Sigmoid colon (tissue), 6 donors: ENCODE measurements at regions not wholly inside any gene's neighbourhood (a gene's known extent, or its start where the extent isn't known, plus 50 kb on each side); places are given as distances from the start of the nearest gene placed in this dataset.

ENCODE experiments used
- DNase-seq: peaks from one replicate; pipeline ENCODE4 v3.0.0-alpha.2; 2019
- H3K27ac ChIP-seq, 4 donors: fragments of 200-600 bp; sonication (generic); one replicate each; pipeline ENCODE4 v1.5.1; 2016 to 2019; ENCODE audit warnings: mild to moderate bottlenecking in 1 of 4
- H3K27me3 ChIP-seq, 3 donors: fragments of 200-600 bp; sonication (generic); one replicate each; pipeline ENCODE4 v1.5.1; 2019; ENCODE audit warnings: mild to moderate bottlenecking in 1 of 3
- H3K36me3 ChIP-seq, 4 donors: fragments of 200-600 bp; sonication (generic); one replicate each; pipeline ENCODE4 v1.5.1; 2016 to 2019
- H3K4me1 ChIP-seq, 4 donors: fragments of 200-600 bp; sonication (generic); one replicate each; pipeline ENCODE4 v1.5.1; 2017 to 2019
- H3K4me3 ChIP-seq, 4 donors: fragments of 200-600 bp; sonication (generic); one replicate each; pipeline ENCODE4 v1.5.1; 2017 to 2019; ENCODE audit warnings: mild to moderate bottlenecking in 2 of 4, moderate library complexity in 1 of 4
- H3K9me3 ChIP-seq, 4 donors: fragments of 200-600 bp in 3 of 4; sonication (generic) in 3 of 4; one replicate each; pipeline versions ENCODE4 v1.5.1 to v1.6.1; 2013 to 2019
- CTCF ChIP-seq, 4 experiments: fragments of 450-650 bp in 3 of 4; fragments of 200-600 bp in 1 of 4; IDR thresholded peaks; one replicate each; pipeline ENCODE4 v1.5.1; 2016 to 2019; ENCODE audit warnings: antibody characterized with exemption in 4 of 4, mild to moderate bottlenecking in 3 of 4, moderate library complexity in 2 of 4
- EP300 ChIP-seq, 4 donors: sonication (generic); formaldehyde crosslinking; IDR thresholded peaks; one replicate each; pipeline ENCODE4 v1.6.1; 2017; ENCODE audit warnings: antibody characterized with exemption in 4 of 4
- POLR2A ChIP-seq, 2 donors: fragments of 450-650 bp; IDR thresholded peaks; one replicate each; pipeline ENCODE4 v1.6.1; 2016; ENCODE audit warnings: antibody characterized with exemption in 2 of 2, mild to moderate bottlenecking in 2 of 2, moderate library complexity in 2 of 2
- POLR2AphosphoS5 ChIP-seq, 4 donors: sonication (generic); formaldehyde crosslinking; IDR thresholded peaks; one replicate each; pipeline ENCODE4 v1.6.1; 2017; ENCODE audit warnings: antibody characterized with exemption in 4 of 4
- WGBS, 2 donors: extraction: QIAGEN DNeasy Blood & Tissue Kit; methylation state at CpG; one replicate each; pipeline ENCODE4 v1.1.7; 2013; 5-methylcytosine and 5-hydroxymethylcytosine counted together
- intact Hi-C: fragments of 100-400 bp; cut with DNase I; formaldehyde crosslinking; loops from one replicate; pipeline ENCODE4 v1.15.1; 2023
- donor health status: healthy with polysubstance abuse.
- donor health status: healthy.

- no peaks in the 10 kb centered on the region for H3K27me3 ChIP-seq
- DNase-seq, result no peak
- H3K36me3 ChIP-seq, result no peaks in the 10 kb centered on the region
- no peak for TF ChIP-seq POLR2A (IDR thresholded peaks at IDR 0.05)
- TF ChIP-seq CTCF (IDR thresholded peaks at IDR 0.05), result no peak
- TF ChIP-seq POLR2AphosphoS5 (IDR thresholded peaks at IDR 0.05), result no peak
- no peak for TF ChIP-seq EP300 (IDR thresholded peaks at IDR 0.05)
- 91% methylated on average over 25 of the region's 25 CpGs for WGBS, 2 donors
- H3K9me3 ChIP-seq, result no peaks in the 10 kb centered on the region
- no peaks in the 10 kb centered on the region for H3K4me1 ChIP-seq
- intact Hi-C loops, result loop anchor here (10.0 kb wide), 2 partner anchors 1409 to 1519 kb away; no protein-coding TSS in a partner anchor
- no peak overlapping the region for H3K27ac ChIP-seq
- no peak overlapping the region for H3K4me3 ChIP-seq
Measured at GRCh38 chr18:67215686-67216085, 300.8 kb downstream of the DSEL start.

GRCh38 chr18:67211646-67212045, 304.9 kb downstream of the DSEL start:
- Histone ChIP-seq H3K36me3 (no peaks in the 10 kb centered on the region), H3K4me3 (no peak overlapping the region), H3K4me1 (peaks cover 0 to 8% (median 0%) of the 10 kb centered on the region in 4 donors), H3K27me3 (no peaks in the 10 kb centered on the region), H3K9me3 (no peaks in the 10 kb centered on the region), H3K27ac (no peak overlapping the region)
- no peak for TF ChIP-seq CTCF (IDR thresholded peaks at IDR 0.05)
- TF ChIP-seq EP300 (IDR thresholded peaks at IDR 0.05), result no peak
- TF ChIP-seq POLR2AphosphoS5 (IDR thresholded peaks at IDR 0.05), result no peak
- no peak for TF ChIP-seq POLR2A (IDR thresholded peaks at IDR 0.05)
- WGBS, 2 donors, result 64 to 81% methylated on average over 6 of the region's 6 CpGs
- DNase-seq, result no peak
- intact Hi-C loops, result loop anchor here (10.0 kb wide), 2 partner anchors 1413 to 1523 kb away; no protein-coding TSS in a partner anchor

DNA sequence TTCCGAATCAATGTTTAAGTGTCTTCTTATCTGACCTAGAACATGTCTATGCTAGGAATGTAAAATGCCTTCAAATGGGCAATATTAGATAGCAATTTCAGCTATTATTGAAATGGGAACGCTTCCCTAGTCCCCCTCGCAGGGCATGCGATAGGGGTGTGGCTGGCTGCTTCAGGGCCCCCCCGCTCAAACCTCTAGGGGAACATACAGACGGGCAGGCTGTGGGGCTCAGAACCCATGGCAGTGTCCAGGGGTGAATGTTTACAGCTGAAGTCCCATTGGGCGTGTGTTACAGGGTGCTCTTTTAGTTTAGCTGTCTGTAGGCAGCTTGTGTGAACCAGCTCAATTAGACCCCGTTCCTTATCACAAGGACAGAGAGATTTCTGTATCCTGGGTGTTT, 315.9 kb downstream of the DSEL start:
- Histone ChIP-seq H3K4me3 (no peak overlapping the region), H3K27me3 (no peaks in the 10 kb centered on the region), H3K4me1 (no peaks in the 10 kb centered on the region), H3K36me3 (no peaks in the 10 kb centered on the region), H3K9me3 (no peaks in the 10 kb centered on the region), H3K27ac (no peak overlapping the region)
- TF ChIP-seq CTCF (IDR thresholded peaks at IDR 0.05) (no peak), EP300 (IDR thresholded peaks at IDR 0.05) (no peak), POLR2AphosphoS5 (IDR thresholded peaks at IDR 0.05) (no peak), POLR2A (IDR thresholded peaks at IDR 0.05) (no peak)
- 58 to 80% methylated on average over 8 of the region's 8 CpGs for WGBS, 2 donors
- intact Hi-C loops, result no loop called here
- DNase-seq, result no peak

DNA sequence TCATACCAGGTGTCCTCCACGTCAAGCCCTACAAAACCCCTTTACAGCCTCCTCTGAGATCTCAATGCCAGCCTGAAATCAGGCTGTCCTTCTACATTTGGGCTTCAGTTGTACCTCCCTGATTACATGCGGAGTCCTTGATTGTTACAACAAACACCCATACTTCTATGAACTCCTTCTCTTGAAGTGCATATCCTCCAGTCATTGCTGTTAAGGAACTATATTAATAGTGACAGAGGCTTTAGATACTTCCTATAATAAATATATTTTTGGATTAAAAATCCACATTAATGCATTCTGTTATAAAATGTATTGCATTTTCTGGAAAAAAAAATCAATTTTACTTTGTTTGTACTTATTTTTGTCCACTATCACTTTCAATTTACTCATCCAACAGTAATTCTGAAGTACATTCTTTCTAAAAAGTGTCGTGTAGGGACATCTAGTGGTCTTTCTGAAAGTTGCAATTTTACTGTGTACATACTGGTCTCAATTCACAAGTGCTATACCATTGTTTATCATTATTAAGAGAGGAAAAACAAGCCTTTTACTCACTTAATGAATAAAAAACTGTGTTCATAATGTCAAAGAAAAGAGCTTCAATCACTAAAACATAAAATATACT, 316.4 kb downstream of the DSEL start:
- DNase-seq, result no peak
- TF ChIP-seq POLR2AphosphoS5 (IDR thresholded peaks at IDR 0.05) (no peak), CTCF (IDR thresholded peaks at IDR 0.05) (peak in 3 of 4 experiments; percentile 23 to 59 (median 33))
- no peaks in the 10 kb centered on the region for H3K4me1 ChIP-seq

DNA sequence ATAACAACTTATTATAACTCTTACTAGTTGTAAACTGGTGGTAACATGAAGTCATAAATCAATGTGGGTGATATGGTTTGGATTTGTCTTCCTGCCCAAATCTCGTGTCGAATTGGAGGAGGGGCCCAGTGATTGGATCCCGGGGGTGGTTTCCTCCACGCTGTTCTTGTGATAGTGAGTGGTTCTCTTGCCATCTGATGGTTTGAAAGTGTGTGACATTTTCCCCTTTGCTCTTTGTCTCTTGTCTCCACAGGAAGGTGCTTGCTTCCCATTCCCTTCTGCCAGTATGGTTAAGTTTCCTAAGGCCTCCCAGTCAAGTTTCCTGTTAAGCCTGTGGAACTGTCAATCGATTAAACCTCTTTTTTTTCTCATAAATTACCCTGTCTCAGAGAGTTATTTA, 321.6 kb downstream of the DSEL start:
- Histone ChIP-seq H3K4me3 (no peak overlapping the region), H3K36me3 (no peaks in the 10 kb centered on the region), H3K4me1 (no peaks in the 10 kb centered on the region), H3K27me3 (no peaks in the 10 kb centered on the region), H3K27ac (no peak overlapping the region), H3K9me3 (no peaks in the 10 kb centered on the region)
- intact Hi-C loops, result no loop called here
- TF ChIP-seq CTCF (IDR thresholded peaks at IDR 0.05) (no peak), POLR2A (IDR thresholded peaks at IDR 0.05) (no peak), POLR2AphosphoS5 (IDR thresholded peaks at IDR 0.05) (no peak), EP300 (IDR thresholded peaks at IDR 0.05) (no peak)
- no peak for DNase-seq
- 17 to 27% methylated on average over 5 of the region's 5 CpGs for WGBS, 2 donors

More for the DNA sequence above, 316.4 kb downstream of the DSEL start:
- Histone ChIP-seq H3K9me3 (no peaks in the 10 kb centered on the region), H3K27ac (no peak overlapping the region), H3K27me3 (no peaks in the 10 kb centered on the region), H3K4me3 (no peak overlapping the region), H3K36me3 (no peaks in the 10 kb centered on the region)
- intact Hi-C loops, result no loop called here
- WGBS, 2 donors, result 33 to 45% methylated on average over 3 of the region's 3 CpGs
